Spleen (tissue), 11 donors: ENCODE measurements at regions not wholly inside any gene's neighbourhood (a gene's known extent, or its start where the extent isn't known, plus 50 kb on each side); places are given as distances from the start of the nearest gene placed in this dataset.

Experiments used
- DNase-seq: peaks from one replicate; pipeline ENCODE4 v3.0.0-alpha.2; 2020
- H3K27ac ChIP-seq, 8 donors: fragments of 200-600 bp; sonication (generic) in 7 of 8; 1 replicate in 4 of 8; 2 replicates in 4 of 8; pipeline versions ENCODE4 v1.5.0 to v1.8.0; 2016 to 2021; ENCODE audit warnings: inconsistent platforms in 4 of 8, mild to moderate bottlenecking in 4 of 8, moderate library complexity in 1 of 8
- H3K27me3 ChIP-seq, 7 donors: fragments of 200-600 bp; sonication (generic) in 6 of 7; replicated peaks in 1 of 7; 1 replicate in 4 of 7; 2 replicates in 3 of 7; pipeline versions ENCODE4 v1.5.0 to v1.8.0; 2016 to 2021; ENCODE audit warnings: inconsistent platforms in 3 of 7, mild to moderate bottlenecking in 1 of 7
- H3K36me3 ChIP-seq, 6 donors: fragments of 200-600 bp; sonication (generic) in 5 of 6; 1 replicate in 4 of 6; 2 replicates in 2 of 6; pipeline versions ENCODE4 v1.5.0 to v1.8.0; 2016 to 2021; ENCODE audit warnings: inconsistent platforms in 2 of 6
- H3K4me1 ChIP-seq, 6 donors: fragments of 200-600 bp; sonication (generic) in 5 of 6; 1 replicate in 3 of 6; 2 replicates in 3 of 6; pipeline versions ENCODE4 v1.5.0 to v1.8.0; 2016 to 2021; ENCODE audit warnings: inconsistent platforms in 3 of 6
- H3K4me3 ChIP-seq, 8 donors: fragments of 200-600 bp; sonication (generic) in 7 of 8; 1 replicate in 4 of 8; 2 replicates in 4 of 8; pipeline versions ENCODE4 v1.5.0 to v1.8.0; 2016 to 2021; ENCODE audit warnings: inconsistent platforms in 4 of 8, mild to moderate bottlenecking in 4 of 8, moderate library complexity in 2 of 8
- H3K9me3 ChIP-seq, 8 donors: fragments of 200-600 bp; sonication (generic) in 7 of 8; 1 replicate in 4 of 8; 2 replicates in 4 of 8; pipeline versions ENCODE4 v1.5.0 to v1.8.0; 2016 to 2021; ENCODE audit warnings: inconsistent platforms in 4 of 8
- CTCF ChIP-seq, 11 experiments: fragments of 200-600 bp in 7 of 11; fragments of 450-650 bp in 4 of 11; sonication (generic) in 4 of 11; IDR thresholded peaks in 8 of 11; conservative IDR thresholded peaks in 3 of 11; 1 replicate in 7 of 11; 2 replicates in 4 of 11; pipeline versions ENCODE4 v1.4.0 to v1.8.0; 2016 to 2021; ENCODE audit warnings: antibody characterized with exemption in 11 of 11, inconsistent platforms in 4 of 11, mild to moderate bottlenecking in 1 of 11
- POLR2A ChIP-seq, 3 donors: fragments of 450-650 bp; IDR thresholded peaks; one replicate each; pipeline ENCODE4 v1.5.1; 2017; ENCODE audit warnings: antibody characterized with exemption in 3 of 3, mild to moderate bottlenecking in 1 of 3
- POLR2AphosphoS5 ChIP-seq, 3 donors: sonication (generic); formaldehyde crosslinking; IDR thresholded peaks; one replicate each; pipeline ENCODE4 v1.5.1; 2017; ENCODE audit warnings: antibody characterized with exemption in 3 of 3
- WGBS, 5 donors: extraction: QIAGEN DNeasy Blood & Tissue Kit in 3 of 5; methylation state at CpG; one replicate each; pipeline versions ENCODE4 v1.1.5 to v1.1.7; 2013 to 2018; 5-methylcytosine and 5-hydroxymethylcytosine counted together
- intact Hi-C: fragments of 100-400 bp; cut with DNase I; formaldehyde crosslinking; loops from one replicate; pipeline ENCODE4 v1.15.0; 2023; ENCODE audit warnings: low total_unique reads
- donor health status: healthy with polysubstance abuse.
- donor health status: DM: no; HTN: no; CAD: no; lungs with moderate emphysema.
- donor health status: DM: no; HTN: no; CAD: no.
- donor health status: Bipolar disorder and iron deficiency.
- donor health status: healthy.
- donor health status: DM: no; HTN: no; CAD: no.
- donor health status: DM: yes; HTN: yes; CAD: no.

- no peak overlapping the region for H3K27ac ChIP-seq
- 65 to 91% (median 79%) methylated on average over 4 of the region's 4 CpGs for WGBS, 5 donors
- H3K4me3 ChIP-seq: no peak overlapping the region
Observed at GRCh38 chr1:62995173-62995572, 211.2 kb downstream of the ATG4C start.

GRCh38 chr1:62997884-62998283 is 214.0 kb downstream of the ATG4C start:
- DNase-seq: no peak
- H3K4me1 ChIP-seq: no peaks in the 10 kb centered on the region
- intact Hi-C loops: no loop called here
- H3K9me3 ChIP-seq: no peaks in the 10 kb centered on the region
- no peak overlapping the region for H3K4me3 ChIP-seq
- H3K27me3 ChIP-seq: peaks cover 0 to 53% (median 0%) of the 10 kb centered on the region in 7 donors
- no peak for TF ChIP-seq POLR2A (IDR thresholded peaks at IDR 0.05)
- TF ChIP-seq CTCF (IDR thresholded peaks at IDR 0.05 in 8 of 11, conservative IDR thresholded peaks at IDR 0.05 in 3 of 11): no peak
- TF ChIP-seq POLR2AphosphoS5 (IDR thresholded peaks at IDR 0.05): no peak
- 83 to 90% (median 85%) methylated on average over 5 of the region's 5 CpGs for WGBS, 5 donors
- no peaks in the 10 kb centered on the region for H3K36me3 ChIP-seq
- H3K27ac ChIP-seq: no peak overlapping the region

More at GRCh38 chr1:62995173-62995572, 211.2 kb downstream of the ATG4C start:
- no peaks in the 10 kb centered on the region for H3K4me1 ChIP-seq
- peaks cover 0 to 53% (median 4%) of the 10 kb centered on the region in 7 donors for H3K27me3 ChIP-seq
- no peaks in the 10 kb centered on the region for H3K9me3 ChIP-seq
- intact Hi-C loops: no loop called here
- no peaks in the 10 kb centered on the region for H3K36me3 ChIP-seq
- no peak for TF ChIP-seq POLR2A (IDR thresholded peaks at IDR 0.05)
- no peak for TF ChIP-seq POLR2AphosphoS5 (IDR thresholded peaks at IDR 0.05)
- no peak for TF ChIP-seq CTCF (IDR thresholded peaks at IDR 0.05 in 8 of 11, conservative IDR thresholded peaks at IDR 0.05 in 3 of 11)
- no peak for DNase-seq

- Histone ChIP-seq H3K36me3 (no peaks in the 10 kb centered on the region), H3K27ac (no peak overlapping the region), H3K27me3 (peaks cover 0 to 45% (median 0%) of the 10 kb centered on the region in 7 donors), H3K9me3 (no peaks in the 10 kb centered on the region), H3K4me1 (no peaks in the 10 kb centered on the region), H3K4me3 (no peak overlapping the region)
- no peak for TF ChIP-seq POLR2AphosphoS5 (IDR thresholded peaks at IDR 0.05)
- no peak for TF ChIP-seq CTCF (IDR thresholded peaks at IDR 0.05 in 8 of 11, conservative IDR thresholded peaks at IDR 0.05 in 3 of 11)
- WGBS, 5 donors: 80 to 94% (median 86%) methylated on average over 10 of the region's 10 CpGs
- DNase-seq: no peak
- intact Hi-C loops: no loop called here
Observed at GRCh38 chr1:62998845-62999649, 215.1 kb downstream of the ATG4C start.

- Histone ChIP-seq H3K9me3 (no peaks in the 10 kb centered on the region), H3K27ac (no peak overlapping the region), H3K4me1 (no peaks in the 10 kb centered on the region), H3K4me3 (no peak overlapping the region), H3K36me3 (no peaks in the 10 kb centered on the region), H3K27me3 (peaks cover 0 to 33% (median 0%) of the 10 kb centered on the region in 7 donors)
- no peak for DNase-seq
- intact Hi-C loops: no loop called here
- 46 to 61% (median 53%) methylated on average over 10 of the region's 10 CpGs for WGBS, 5 donors
- TF ChIP-seq POLR2AphosphoS5 (IDR thresholded peaks at IDR 0.05) (no peak), POLR2A (IDR thresholded peaks at IDR 0.05) (no peak), CTCF (IDR thresholded peaks at IDR 0.05 in 8 of 11, conservative IDR thresholded peaks at IDR 0.05 in 3 of 11) (no peak)
Observed at GRCh38 chr1:63000508-63000907, 216.6 kb downstream of the ATG4C start.
